CD4-positive, alpha-beta memory T cell (primary cell): ENCODE measurements at regions not wholly inside any gene's neighbourhood (a gene's known extent, or its start where the extent isn't known, plus 50 kb on each side); places are given as distances from the start of the nearest gene placed in this dataset.

Experiments
- CTCF ChIA-PET: fragments of 350-600 bp; sonication (Branson Sonifier 250); formaldehyde crosslinking; loops from one replicate; lab custom pipeline; 2021; ENCODE audit warnings: inconsistent platforms; ENCODE audit not compliant: partially characterized antibody; lab: Charles Lee
- POLR2A ChIA-PET: fragments of 350-600 bp; sonication (Branson Sonifier 250); formaldehyde crosslinking; loops from one replicate; lab custom pipeline; 2021; ENCODE audit not compliant: partially characterized antibody; lab: Charles Lee
- DNase-seq, 5 donors: peaks; one replicate each; pipeline versions ENCODE4 v3.0.0 to v3.0.0-alpha.2; 2020 to 2022; ENCODE audit warnings: mixed read lengths in 1 of 5
- H3K27ac ChIP-seq: one replicate; pipeline ENCODE4 v1.7.0; 2013; ENCODE audit warnings: low read depth, low read length
- H3K27me3 ChIP-seq: 2 replicates; pipeline ENCODE4 v1.7.0; 2013; ENCODE audit warnings: mild to moderate bottlenecking, low read length, moderate library complexity; ENCODE audit not compliant: insufficient read depth
- H3K36me3 ChIP-seq: 2 replicates; pipeline ENCODE4 v1.7.0; 2013; ENCODE audit warnings: mild to moderate bottlenecking, low read length, moderate library complexity; ENCODE audit not compliant: insufficient read depth
- H3K4me1 ChIP-seq: 2 replicates; pipeline ENCODE4 v1.7.0; 2013; ENCODE audit warnings: mild to moderate bottlenecking, low read length, moderate library complexity; ENCODE audit not compliant: insufficient read depth
- H3K4me3 ChIP-seq, 2 donors: one replicate each; pipeline ENCODE4 v1.7.0; 2013; ENCODE audit warnings: low read length in 2 of 2, mild to moderate bottlenecking in 1 of 2
- H3K9me3 ChIP-seq, 2 donors: one replicate each; pipeline ENCODE4 v1.7.0; 2013; ENCODE audit warnings: low read length in 2 of 2, control low read depth in 1 of 2; ENCODE audit not compliant: control insufficient read depth in 1 of 2
- H3K27ac Mint-ChIP-seq, 7 donors: one replicate each; pipeline ENCODE4 v1.8.0; 2020 to 2021; ENCODE audit warnings: mixed read lengths in 7 of 7, mild to moderate bottlenecking in 6 of 7, inconsistent platforms in 3 of 7, moderate library complexity in 3 of 7
- H3K27me3 Mint-ChIP-seq, 2 donors: one replicate each; pipeline ENCODE4 v1.8.0; 2020 to 2021; ENCODE audit warnings: mixed read lengths in 2 of 2
- H3K36me3 Mint-ChIP-seq, 2 donors: one replicate each; pipeline ENCODE4 v1.8.0; 2020 to 2021; ENCODE audit warnings: mixed read lengths in 2 of 2, inconsistent platforms in 1 of 2, mild to moderate bottlenecking in 1 of 2
- H3K4me1 Mint-ChIP-seq, 4 donors: one replicate each; pipeline ENCODE4 v1.8.0; 2020 to 2021; ENCODE audit warnings: mixed read lengths in 4 of 4, mild to moderate bottlenecking in 1 of 4
- H3K4me3 Mint-ChIP-seq, 8 donors: one replicate each; pipeline ENCODE4 v1.8.0; 2020 to 2021; ENCODE audit warnings: mixed read lengths in 8 of 8, mild to moderate bottlenecking in 7 of 8, moderate library complexity in 6 of 8, inconsistent platforms in 3 of 8
- H3K9me3 Mint-ChIP-seq, 8 donors: one replicate each; pipeline ENCODE4 v1.8.0; 2020 to 2021; ENCODE audit warnings: mixed read lengths in 8 of 8, mild to moderate bottlenecking in 5 of 8, inconsistent platforms in 3 of 8, moderate library complexity in 1 of 8
- intact Hi-C: fragments of 100-400 bp; cut with micrococcal nuclease; formaldehyde crosslinking; loops from one replicate; pipeline ENCODE4 v1.15.1; 2023

- Histone ChIP-seq H3K9me3 (no peaks in the 10 kb centered on the region), H3K27me3 (no peaks in the 10 kb centered on the region), H3K4me1 (no peaks in the 10 kb centered on the region), H3K4me3 (no peak overlapping the region), H3K27ac (no peak overlapping the region), H3K36me3 (no peaks in the 10 kb centered on the region)
- Mint-ChIP-seq H3K27ac (no peak overlapping the region), H3K9me3 (no peaks in the 10 kb centered on the region), H3K27me3 (peaks cover 3 to 7% of the 10 kb centered on the region in 2 donors), H3K4me3 (no peak overlapping the region), H3K4me1 (peaks cover 0 to 3% (median 0%) of the 10 kb centered on the region in 4 donors), H3K36me3 (no peaks in the 10 kb centered on the region)
- intact Hi-C loops: loop anchor here (5.0 kb wide), 1 partner anchor 120 kb away; no protein-coding TSS in a partner anchor
- ChIA-PET POLR2A (no interaction called here), CTCF (interaction anchor here (0.6 to 6.2 kb wide), 23 partner anchors 8 to 842 kb away, joined by 3 to 38 read pairs (median 6); no protein-coding TSS in a partner anchor)
- DNase-seq: no peak
Observed at GRCh38 chr6:134821928-134822864, 127.7 kb downstream of the ALDH8A1 start.

GRCh38 chr6:134821397-134821796, 128.5 kb downstream of the ALDH8A1 start:
- intact Hi-C loops: loop anchor here (5.0 kb wide), 1 partner anchor 121 kb away; no protein-coding TSS in a partner anchor
- ChIA-PET CTCF (interaction anchor here (3.0 to 6.2 kb wide), 7 partner anchors 9 to 668 kb away, joined by 10 to 38 read pairs (median 27); no protein-coding TSS in a partner anchor), POLR2A (interaction anchor here (1.5 kb wide), 1 partner anchor 647 kb away, joined by 3 read pairs; no protein-coding TSS in a partner anchor)
- no peaks in the 10 kb centered on the region for H3K27me3 ChIP-seq
- no peaks in the 10 kb centered on the region for H3K9me3 Mint-ChIP-seq
- peaks cover 0 to 3% (median 0%) of the 10 kb centered on the region in 4 donors for H3K4me1 Mint-ChIP-seq
- no peaks in the 10 kb centered on the region for H3K4me1 ChIP-seq
- no peak for DNase-seq
- H3K36me3 Mint-ChIP-seq: no peaks in the 10 kb centered on the region
- H3K27ac ChIP-seq: no peak overlapping the region
- H3K27me3 Mint-ChIP-seq: peaks cover 3 to 6% of the 10 kb centered on the region in 2 donors
- H3K9me3 ChIP-seq: no peaks in the 10 kb centered on the region
- H3K4me3 ChIP-seq: no peak overlapping the region
- H3K4me3 Mint-ChIP-seq: no peak overlapping the region
- H3K36me3 ChIP-seq: no peaks in the 10 kb centered on the region
- no peak overlapping the region for H3K27ac Mint-ChIP-seq

GRCh38 chr6:134819863-134820800, 129.8 kb downstream of the ALDH8A1 start:
- Mint-ChIP-seq H3K36me3 (no peaks in the 10 kb centered on the region), H3K27ac (no peak overlapping the region), H3K4me1 (peaks cover 0 to 3% (median 0%) of the 10 kb centered on the region in 4 donors), H3K9me3 (no peaks in the 10 kb centered on the region), H3K27me3 (peaks cover 3 to 6% of the 10 kb centered on the region in 2 donors), H3K4me3 (no peak overlapping the region)
- H3K36me3 ChIP-seq: no peaks in the 10 kb centered on the region
- H3K4me3 ChIP-seq: no peak overlapping the region
- no peak overlapping the region for H3K27ac ChIP-seq
- no peaks in the 10 kb centered on the region for H3K9me3 ChIP-seq
- CTCF ChIA-PET: interaction anchor here (0.6 to 6.0 kb wide), 8 partner anchors 10 to 699 kb away, joined by 3 to 33 read pairs (median 8); no protein-coding TSS in a partner anchor
- intact Hi-C loops: loop anchor here (5.0 kb wide), 1 partner anchor 122 kb away; no protein-coding TSS in a partner anchor
- no peaks in the 10 kb centered on the region for H3K27me3 ChIP-seq
- DNase-seq: no peak
- POLR2A ChIA-PET: interaction anchor here (1.5 kb wide), 1 partner anchor 646 kb away, joined by 3 read pairs; no protein-coding TSS in a partner anchor
- H3K4me1 ChIP-seq: no peaks in the 10 kb centered on the region

- POLR2A ChIA-PET: no interaction called here
- Mint-ChIP-seq H3K4me1 (peaks cover 0 to 3% (median 0%) of the 10 kb centered on the region in 4 donors), H3K27me3 (peaks cover 3 to 6% of the 10 kb centered on the region in 2 donors), H3K27ac (no peak overlapping the region), H3K9me3 (no peaks in the 10 kb centered on the region), H3K36me3 (no peaks in the 10 kb centered on the region), H3K4me3 (no peak overlapping the region)
- Histone ChIP-seq H3K4me1 (no peaks in the 10 kb centered on the region), H3K9me3 (no peaks in the 10 kb centered on the region), H3K36me3 (no peaks in the 10 kb centered on the region), H3K27me3 (no peaks in the 10 kb centered on the region), H3K27ac (no peak overlapping the region), H3K4me3 (no peak overlapping the region)
- DNase-seq: no peak
- CTCF ChIA-PET: interaction anchor here (1.7 kb wide), 1 partner anchor 662 kb away, joined by 7 read pairs; no protein-coding TSS in a partner anchor
- intact Hi-C loops: no loop called here
Observed at GRCh38 chr6:134819236-134819635, 130.7 kb downstream of the ALDH8A1 start.

GRCh38 chr6:134817448-134817847, 132.5 kb downstream of the ALDH8A1 start:
- H3K27me3 Mint-ChIP-seq: no peaks in the 10 kb centered on the region
- Histone ChIP-seq H3K9me3 (no peaks in the 10 kb centered on the region), H3K4me1 (no peaks in the 10 kb centered on the region), H3K27ac (no peak overlapping the region), H3K36me3 (no peaks in the 10 kb centered on the region), H3K4me3 (no peak overlapping the region), H3K27me3 (no peaks in the 10 kb centered on the region)
- no peaks in the 10 kb centered on the region for H3K36me3 Mint-ChIP-seq
- intact Hi-C loops: no loop called here
- no peak overlapping the region for H3K27ac Mint-ChIP-seq
- POLR2A ChIA-PET: no interaction called here
- CTCF ChIA-PET: interaction anchor here (0.7 to 0.9 kb wide), 2 partner anchors 44 to 178 kb away, joined by 3 read pairs; no protein-coding TSS in a partner anchor
- H3K9me3 Mint-ChIP-seq: no peaks in the 10 kb centered on the region
- H3K4me1 Mint-ChIP-seq: no peaks in the 10 kb centered on the region
- no peak for DNase-seq
- H3K4me3 Mint-ChIP-seq: no peak overlapping the region

GRCh38 chr6:134816780-134817179, 133.1 kb downstream of the ALDH8A1 start:
- no peak overlapping the region for H3K4me3 ChIP-seq
- no peak overlapping the region for H3K27ac ChIP-seq
- DNase-seq: no peak
- H3K9me3 ChIP-seq: no peaks in the 10 kb centered on the region
- no peaks in the 10 kb centered on the region for H3K4me1 ChIP-seq
- no peaks in the 10 kb centered on the region for H3K4me1 Mint-ChIP-seq
- no peaks in the 10 kb centered on the region for H3K27me3 ChIP-seq
- no peaks in the 10 kb centered on the region for H3K36me3 ChIP-seq
- POLR2A ChIA-PET: no interaction called here
- intact Hi-C loops: no loop called here
- H3K9me3 Mint-ChIP-seq: no peaks in the 10 kb centered on the region
- H3K27me3 Mint-ChIP-seq: no peaks in the 10 kb centered on the region
- H3K36me3 Mint-ChIP-seq: no peaks in the 10 kb centered on the region
- H3K27ac Mint-ChIP-seq: no peak overlapping the region
- no peak overlapping the region for H3K4me3 Mint-ChIP-seq
- CTCF ChIA-PET: interaction anchor here (1.2 kb wide), 1 partner anchor 705 kb away, joined by 3 read pairs; no protein-coding TSS in a partner anchor
